22Rv1 (cell line): ENCODE measurements at regions not wholly inside any gene's neighbourhood (a gene's known extent, or its start where the extent isn't known, plus 50 kb on each side); places are given as distances from the start of the nearest gene placed in this dataset.

ENCODE experiments used
- CTCF ChIP-seq: fragments of 450-650 bp; IDR thresholded peaks from 2 replicates; pipeline ENCODE4 v1.5.1; 2017; ENCODE audit warnings: mild to moderate bottlenecking
- ZFX ChIP-seq: fragments of 450-650 bp; IDR thresholded peaks from 2 replicates; pipeline ENCODE4 v1.6.1; 2017; ENCODE audit warnings: antibody characterized with exemption, borderline replicate concordance

- TF ChIP-seq CTCF (no peak), ZFX (no peak)
Observed at GRCh38 chr6:170162011-170162774, 128.7 kb downstream of the DLL1 start.
